NCI-H345 (cell line): ENCODE measurements at regions not wholly inside any gene's neighbourhood (a gene's known extent, or its start where the extent isn't known, plus 50 kb on each side); places are given as distances from the start of the nearest gene placed in this dataset.

Experiments
- DNase-seq: peaks from one replicate; lab custom pipeline; 2025; lab: John Stamatoyannopoulos, UW

DNA sequence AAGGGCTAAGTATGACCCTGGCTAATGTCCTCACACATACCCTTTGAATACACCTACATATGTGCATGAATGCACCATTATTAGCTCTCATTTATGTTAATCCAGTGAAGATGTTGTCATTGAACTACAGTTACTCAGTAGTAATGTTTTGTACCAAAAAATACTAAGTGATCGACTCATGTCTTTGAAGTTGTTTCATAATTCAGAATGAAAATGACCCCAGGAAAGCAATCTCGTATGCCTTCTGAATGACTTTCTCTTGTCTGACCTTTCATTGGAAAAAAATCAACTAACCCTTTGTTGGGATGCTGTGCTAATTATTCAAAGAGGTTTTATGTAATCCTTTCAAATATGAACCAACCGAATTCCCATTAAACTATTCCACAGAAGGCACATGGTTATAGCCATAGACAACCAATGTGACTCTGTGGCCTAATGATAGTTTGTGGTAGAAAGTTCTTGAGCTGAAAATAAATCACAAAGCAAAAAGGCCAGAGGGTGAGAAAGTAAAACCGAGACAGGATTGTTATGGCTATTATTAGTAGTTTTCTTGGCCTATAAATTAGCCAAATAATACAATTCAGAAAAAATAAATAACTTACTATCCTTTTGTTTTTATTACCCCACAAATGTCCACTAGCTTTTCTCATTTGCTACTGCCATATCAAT is 86.8 kb upstream of the STARD13 start:
- no peak for DNase-seq

- no peak for DNase-seq
Measured at GRCh38 chr13:33373624-33374023, 88.1 kb upstream of the STARD13 start.

- no peak for DNase-seq
Measured at GRCh38 chr13:33375421-33375820, 89.9 kb upstream of the STARD13 start.

DNA sequence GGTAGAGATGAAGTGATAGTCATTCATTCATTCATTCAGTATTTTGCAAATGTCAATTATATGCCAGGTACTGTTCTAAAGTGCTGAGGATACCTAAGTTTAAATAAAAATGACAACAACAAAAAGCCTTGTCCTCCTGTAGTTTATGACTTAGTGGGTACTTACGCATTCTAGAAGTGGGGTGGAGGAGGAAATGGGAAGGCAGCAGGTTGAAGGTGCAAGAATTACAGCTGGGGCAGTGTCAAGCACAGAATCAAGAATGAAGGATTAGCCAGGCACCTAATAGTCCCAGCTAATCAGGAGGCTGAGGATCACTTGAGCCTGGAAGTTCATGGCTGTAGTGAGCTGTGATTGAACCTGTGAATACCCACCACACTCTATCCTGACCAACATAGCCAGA is 90.7 kb upstream of the STARD13 start:
- DNase-seq, result no peak

DNA sequence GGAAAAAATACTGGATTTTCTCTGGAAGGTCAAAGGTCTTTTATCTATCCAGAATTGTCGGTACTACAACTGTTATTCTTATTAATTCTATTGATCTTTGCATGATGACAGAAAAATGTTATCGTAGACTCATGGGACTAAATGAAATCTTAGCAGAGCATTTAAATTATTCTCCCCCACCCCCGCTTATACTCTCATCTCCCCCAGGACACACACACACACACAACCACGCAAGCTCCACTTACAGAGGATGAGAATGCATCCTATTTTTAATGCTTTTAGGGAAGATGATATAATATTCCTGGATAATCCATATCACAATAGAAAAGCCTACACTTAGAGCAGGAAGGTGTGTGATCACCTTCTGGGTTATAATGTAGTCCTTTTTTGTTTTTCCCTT is 91.9 kb upstream of the STARD13 start:
- no peak for DNase-seq

DNA sequence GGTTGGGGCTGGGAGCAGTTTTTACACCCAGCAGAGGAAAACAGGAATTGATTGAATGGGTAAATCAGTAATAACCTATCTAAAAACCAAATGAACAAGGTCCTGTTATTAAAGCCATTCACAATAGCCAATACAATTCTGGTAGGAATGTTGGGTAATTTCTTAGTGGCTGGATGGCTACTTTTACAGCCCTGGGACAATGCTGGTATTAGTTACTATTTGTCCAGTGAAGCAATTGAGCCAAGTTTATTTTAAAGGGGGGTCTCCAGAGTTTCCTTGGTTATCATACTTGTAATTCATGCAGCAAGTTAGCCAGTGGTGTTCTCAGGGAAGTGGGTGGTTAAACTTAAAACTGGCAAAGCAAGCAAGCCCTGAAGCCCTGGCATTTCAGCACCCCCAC is 92.3 kb upstream of the STARD13 start:
- no peak for DNase-seq

- DNase-seq, result peak; percentile 9
Measured at GRCh38 chr13:33379608-33380007, 94.1 kb upstream of the STARD13 start.

- DNase-seq, result no peak
Measured at GRCh38 chr13:33380487-33381079, 95.0 kb upstream of the STARD13 start.

GRCh38 chr13:33381180-33381579 is 95.6 kb upstream of the STARD13 start:
- DNase-seq, result no peak

DNA sequence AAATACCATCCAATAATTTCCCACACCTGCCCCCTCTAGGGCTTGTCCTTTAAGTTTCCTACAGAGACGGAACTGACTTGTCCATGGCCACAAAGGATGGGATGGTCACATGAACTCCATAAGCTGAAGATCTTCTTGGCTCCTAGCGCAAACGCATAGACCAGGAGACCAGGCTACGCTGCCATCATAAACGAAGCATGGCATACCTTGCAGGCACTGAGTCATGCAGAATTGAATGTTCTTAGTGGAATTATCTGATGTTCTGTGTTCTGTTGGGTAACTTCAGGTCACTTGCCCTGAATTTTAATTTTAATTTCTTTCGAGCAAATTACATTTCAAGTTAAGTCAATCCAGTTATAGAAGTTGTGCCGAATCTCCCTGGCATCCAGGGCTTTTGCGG is 96.4 kb upstream of the STARD13 start:
- no peak for DNase-seq

DNA sequence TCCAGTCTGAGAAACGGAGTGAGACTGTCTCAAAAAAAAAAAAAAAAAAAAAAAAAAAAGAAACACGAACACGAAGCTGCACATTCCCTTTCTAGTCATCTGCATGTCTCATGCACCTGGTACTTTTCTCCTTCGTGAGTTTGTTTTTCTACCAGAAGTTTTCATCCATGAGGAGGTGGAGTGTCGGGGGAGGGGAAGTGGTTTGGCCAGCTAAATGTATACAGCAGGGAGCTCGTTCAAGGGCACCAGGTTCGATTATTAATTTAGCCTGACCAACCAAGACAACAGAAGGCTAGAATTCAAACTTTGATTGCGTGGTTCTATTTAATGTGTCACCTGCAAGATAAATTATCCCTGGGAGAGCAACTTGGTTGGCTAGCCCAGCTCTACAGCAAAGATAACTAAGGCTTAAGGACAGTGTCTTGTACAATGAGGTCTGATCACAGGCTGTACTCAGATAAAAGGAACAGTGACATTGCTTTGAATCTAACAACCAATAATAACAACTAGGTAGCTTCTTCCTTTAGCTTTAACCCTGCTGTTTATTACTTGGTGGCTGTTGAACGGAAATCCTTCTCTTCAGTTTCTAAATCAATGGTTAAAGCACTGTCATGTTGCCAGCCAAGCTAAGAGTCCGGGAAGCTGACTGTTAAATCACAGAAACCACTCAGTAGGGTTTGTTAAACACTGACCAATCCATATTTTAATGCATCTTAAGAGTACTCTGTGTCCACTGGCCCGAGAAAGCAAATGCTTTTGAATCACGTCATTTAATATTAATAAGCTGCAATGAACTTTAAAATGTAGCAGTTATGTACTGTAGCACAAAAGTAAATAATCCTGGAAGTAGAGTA is 98.4 kb upstream of the STARD13 start:
- no peak for DNase-seq

GRCh38 chr13:33388286-33388998 is 102.9 kb upstream of the STARD13 start:
- DNase-seq, result no peak

GRCh38 chr13:33392794-33393405 is 107.3 kb upstream of the STARD13 start:
- no peak for DNase-seq

DNA sequence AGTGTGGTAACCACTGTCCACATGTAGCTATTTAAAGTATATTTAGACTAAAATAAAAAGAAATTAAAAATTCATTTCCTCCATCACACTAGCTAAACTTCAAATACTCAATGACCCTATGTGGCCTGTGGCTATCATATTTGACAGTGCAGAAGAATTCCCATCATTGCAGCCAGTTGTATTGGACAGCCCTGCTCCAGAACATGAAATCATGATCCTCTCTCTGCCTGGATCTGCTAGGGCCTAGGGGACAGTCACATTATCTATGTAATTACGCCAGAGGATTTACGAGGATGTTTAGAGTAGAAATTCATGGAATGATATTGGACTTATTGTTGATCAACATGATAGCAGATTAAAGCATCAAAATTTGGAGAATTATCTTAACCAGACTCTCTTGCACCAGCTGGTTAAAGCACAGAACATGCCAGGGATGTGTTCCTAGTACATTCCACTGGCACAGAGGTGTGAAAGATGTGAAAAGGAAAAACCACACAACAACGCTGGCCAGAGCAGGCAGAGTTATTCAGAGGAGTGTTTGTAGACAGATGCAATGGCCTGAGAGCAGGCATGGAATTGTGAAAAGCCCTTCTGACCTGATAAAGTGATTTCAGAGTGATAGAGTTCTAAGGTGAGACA is 108.9 kb upstream of the STARD13 start:
- DNase-seq, result no peak

- DNase-seq, result peak; percentile 44
Measured at GRCh38 chr13:33401238-33401637, 115.7 kb upstream of the STARD13 start.

- DNase-seq, result no peak
Measured at GRCh38 chr13:33402975-33403374, 117.4 kb upstream of the STARD13 start.

DNA sequence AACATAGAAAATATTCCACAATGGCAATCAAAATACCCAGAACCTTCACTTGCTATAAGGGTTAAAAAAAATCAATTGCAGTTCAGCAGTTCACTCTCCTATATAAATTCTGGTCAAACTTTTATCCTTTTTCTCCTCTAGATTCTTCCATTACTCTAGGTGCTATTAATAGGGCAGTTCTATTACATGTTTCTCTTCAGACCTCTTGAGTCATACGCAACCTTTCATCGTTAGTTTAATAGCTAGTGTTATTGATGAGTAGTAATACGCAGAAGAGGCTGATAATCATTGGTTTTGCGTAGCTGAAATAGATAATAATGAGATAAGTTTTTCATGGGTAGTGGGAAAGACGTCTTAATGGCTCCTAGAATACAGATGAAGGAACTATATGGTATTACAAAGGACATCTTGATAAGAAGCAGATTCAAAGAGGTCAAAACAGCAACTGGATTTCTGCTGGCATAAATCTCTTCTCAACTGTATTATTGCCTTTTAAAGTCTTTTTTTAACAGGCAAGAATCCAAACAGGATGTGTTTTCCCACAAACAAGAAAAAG is 118.3 kb upstream of the STARD13 start:
- DNase-seq, result no peak

- DNase-seq, result no peak
Measured at GRCh38 chr13:33405371-33405770, 119.8 kb upstream of the STARD13 start.

DNA sequence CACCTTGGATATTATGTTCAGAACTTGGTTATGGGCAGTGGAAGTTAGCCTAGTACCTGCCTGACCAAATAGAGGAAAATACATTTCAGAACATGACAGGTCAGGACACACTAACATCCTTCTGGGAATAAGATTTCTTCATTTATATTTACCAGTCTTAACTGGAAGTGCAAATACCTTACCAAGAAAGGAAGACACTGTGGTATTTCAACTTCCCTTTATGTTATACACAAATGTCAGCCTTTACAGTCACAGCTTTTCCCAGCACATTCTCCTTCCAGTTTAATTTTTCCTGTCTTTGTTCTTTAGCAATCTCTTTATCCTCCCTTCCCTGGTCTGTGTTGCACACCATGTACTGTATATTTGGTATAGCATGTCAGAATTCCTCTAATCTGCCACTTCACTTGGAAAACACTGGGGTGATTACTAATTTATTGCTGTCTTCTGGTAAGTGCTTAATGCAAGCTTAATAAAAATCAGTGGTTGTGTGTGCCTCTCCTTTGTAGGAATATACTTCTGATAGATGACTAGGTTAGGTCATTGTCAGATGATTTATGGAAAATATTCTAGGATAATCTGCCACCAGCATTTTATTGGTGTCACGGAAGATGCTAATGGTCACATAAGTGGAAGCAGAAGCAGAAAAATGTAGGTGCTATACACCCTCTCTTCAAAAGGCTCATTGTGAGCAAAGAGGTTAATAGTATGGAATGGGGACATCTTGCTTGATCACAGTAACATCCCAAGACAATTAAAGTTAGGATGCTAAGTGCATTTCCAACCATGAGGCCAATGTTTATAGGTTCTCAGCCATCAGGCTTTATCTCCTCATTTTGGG is 124.3 kb upstream of the STARD13 start:
- DNase-seq, result no peak

DNA sequence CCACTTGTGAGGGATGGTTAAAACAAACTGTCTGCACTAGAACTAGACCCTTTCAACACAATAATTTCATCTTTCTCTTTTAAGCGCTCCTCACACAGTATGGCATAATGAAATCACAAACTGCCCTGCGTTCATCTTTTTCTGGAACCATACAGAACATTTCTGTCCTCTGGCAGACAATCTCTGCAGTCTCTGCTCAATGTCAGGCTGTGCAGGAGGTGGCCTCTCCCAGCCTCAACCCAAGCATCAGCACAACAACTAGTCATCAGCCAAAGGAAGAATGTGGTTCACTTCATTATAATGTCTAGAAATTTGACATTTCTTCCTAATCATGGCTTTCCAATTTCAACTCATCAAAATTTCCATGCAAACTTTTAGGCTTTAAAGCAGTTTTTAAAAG is 125.1 kb upstream of the STARD13 start:
- DNase-seq, result no peak
